Limb (tissue), 2 donors: ENCODE measurements at regions not wholly inside any gene's neighbourhood (a gene's known extent, or its start where the extent isn't known, plus 50 kb on each side); places are given as distances from the start of the nearest gene placed in this dataset.

ENCODE experiments used
- DNase-seq, 2 donors: peaks; one replicate each; pipeline ENCODE4 v3.0.0-alpha.2; 2016; ENCODE audit errors: extremely low spot score in 2 of 2

- no peak for DNase-seq
These were observed 910.1 kb upstream of the CELF4 start for GRCh38 chr18:38475686-38476085.

GRCh38 chr18:38473535-38473934 lies 907.9 kb upstream of the CELF4 start:
- no peak for DNase-seq

GRCh38 chr18:38470421-38470820 lies 904.8 kb upstream of the CELF4 start:
- DNase-seq: no peak

- DNase-seq: no peak
These were observed 900.8 kb upstream of the CELF4 start for GRCh38 chr18:38466426-38466825.

- DNase-seq: no peak
These were observed 898.4 kb upstream of the CELF4 start for GRCh38 chr18:38464024-38464423.

- DNase-seq: no peak
These were observed 895.1 kb upstream of the CELF4 start for GRCh38 chr18:38460657-38461056.

- peak; percentile 29 to 61 for DNase-seq
These were observed 893.8 kb upstream of the CELF4 start for GRCh38 chr18:38459131-38459994.

GRCh38 chr18:38458698-38459097 lies 893.1 kb upstream of the CELF4 start:
- DNase-seq: no peak

GRCh38 chr18:38456253-38456652 lies 890.7 kb upstream of the CELF4 start:
- no peak for DNase-seq

GRCh38 chr18:38454764-38455469 lies 889.3 kb upstream of the CELF4 start:
- DNase-seq: no peak

GRCh38 chr18:38453880-38454279 lies 888.3 kb upstream of the CELF4 start:
- DNase-seq: no peak

- DNase-seq: no peak
These were observed 885.3 kb upstream of the CELF4 start for GRCh38 chr18:38450876-38451275.

- no peak for DNase-seq
These were observed 880.2 kb upstream of the CELF4 start for GRCh38 chr18:38445804-38446145.

- no peak for DNase-seq
These were observed 879.6 kb upstream of the CELF4 start for GRCh38 chr18:38444971-38445803.

GRCh38 chr18:38427736-38428135 lies 862.1 kb upstream of the CELF4 start:
- no peak for DNase-seq

GRCh38 chr18:38427234-38427633 lies 861.6 kb upstream of the CELF4 start:
- peak in 1 of 2 donors; percentile 33 for DNase-seq

- no peak for DNase-seq
These were observed 856.4 kb upstream of the CELF4 start for GRCh38 chr18:38421872-38422615.

GRCh38 chr18:38421021-38421420 lies 855.4 kb upstream of the CELF4 start:
- no peak for DNase-seq

GRCh38 chr18:38420611-38421010 lies 855.0 kb upstream of the CELF4 start:
- no peak for DNase-seq

GRCh38 chr18:38415811-38416210 lies 850.2 kb upstream of the CELF4 start:
- DNase-seq: no peak

- DNase-seq: no peak
These were observed 847.6 kb upstream of the CELF4 start for GRCh38 chr18:38413193-38413592.
